ENCODE measurements at regions not wholly inside any gene's neighbourhood (a gene's known extent, or its start where the extent isn't known, plus 50 kb on each side); places are given as distances from the start of the nearest gene placed in this dataset.

DNA sequence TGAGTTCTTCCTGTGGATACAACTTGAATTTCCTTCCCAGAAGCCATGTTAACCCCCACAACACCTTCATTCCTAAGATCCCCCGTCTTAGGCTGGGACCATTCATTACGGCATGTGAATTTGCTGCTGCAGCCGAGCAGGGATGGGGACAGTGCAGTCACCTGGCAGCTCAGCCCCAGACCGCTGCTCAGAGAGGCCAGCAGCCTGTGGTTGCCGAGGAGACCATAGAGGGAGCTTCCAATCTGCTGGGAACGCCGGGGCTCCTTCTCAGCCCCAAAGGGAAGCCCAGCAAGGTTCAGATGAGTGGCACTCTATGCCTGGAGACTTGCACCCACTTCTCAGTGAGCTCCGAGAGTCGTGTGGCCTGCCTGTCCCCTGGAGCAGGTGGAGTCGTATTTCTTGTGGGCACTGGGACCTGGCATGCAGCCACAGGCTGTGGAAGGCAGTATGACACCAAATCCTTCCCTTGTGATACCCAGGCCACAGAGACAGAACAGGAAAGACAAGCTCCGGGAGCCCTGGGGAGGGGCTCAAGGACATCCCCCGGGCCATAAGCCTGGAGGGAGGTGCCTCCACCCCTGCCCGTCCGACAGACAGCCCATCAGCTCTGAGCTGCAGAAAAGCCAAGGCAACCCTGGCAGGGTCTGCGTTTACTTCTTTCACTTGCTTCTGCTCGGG lies 167.3 kb downstream of the FAM43A start:
- TF ChIP-seq, protein P1, sequence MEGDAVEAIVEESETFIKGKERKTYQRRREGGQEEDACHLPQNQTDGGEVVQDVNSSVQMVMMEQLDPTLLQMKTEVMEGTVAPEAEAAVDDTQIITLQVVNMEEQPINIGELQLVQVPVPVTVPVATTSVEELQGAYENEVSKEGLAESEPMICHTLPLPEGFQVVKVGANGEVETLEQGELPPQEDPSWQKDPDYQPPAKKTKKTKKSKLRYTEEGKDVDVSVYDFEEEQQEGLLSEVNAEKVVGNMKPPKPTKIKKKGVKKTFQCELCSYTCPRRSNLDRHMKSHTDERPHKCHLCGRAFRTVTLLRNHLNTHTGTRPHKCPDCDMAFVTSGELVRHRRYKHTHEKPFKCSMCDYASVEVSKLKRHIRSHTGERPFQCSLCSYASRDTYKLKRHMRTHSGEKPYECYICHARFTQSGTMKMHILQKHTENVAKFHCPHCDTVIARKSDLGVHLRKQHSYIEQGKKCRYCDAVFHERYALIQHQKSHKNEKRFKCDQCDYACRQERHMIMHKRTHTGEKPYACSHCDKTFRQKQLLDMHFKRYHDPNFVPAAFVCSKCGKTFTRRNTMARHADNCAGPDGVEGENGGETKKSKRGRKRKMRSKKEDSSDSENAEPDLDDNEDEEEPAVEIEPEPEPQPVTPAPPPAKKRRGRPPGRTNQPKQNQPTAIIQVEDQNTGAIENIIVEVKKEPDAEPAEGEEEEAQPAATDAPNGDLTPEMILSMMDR (IDR thresholded peaks at IDR 0.05; ENCODE audit: unreplicated experiment): no peak
- Mint-ChIP-seq H3K27me3 (ENCODE audit: insufficient read depth, unreplicated experiment) (no peaks in the 10 kb centered on the region), H3K27ac (ENCODE audit: low read depth, unreplicated experiment) (no peak overlapping the region), H3K36me3 (ENCODE audit: insufficient read depth, unreplicated experiment) (no peaks in the 10 kb centered on the region), H3K9me3 (ENCODE audit: unreplicated experiment) (no peaks in the 10 kb centered on the region), H3K4me3 (ENCODE audit: unreplicated experiment) (no peak overlapping the region), H3K4me1 (ENCODE audit: insufficient read depth, unreplicated experiment) (no peaks in the 10 kb centered on the region)
- DNase-seq (ENCODE audit: unreplicated experiment): no peak
- ChIA-PET POLR2A (no interaction called here), CTCF (interaction anchor here (0.9 kb wide), 1 partner anchor 11 kb away, joined by 3 read pairs; no protein-coding TSS in a partner anchor)
- no TSS peak for BruUV-seq (replicated peaks)
- intact Hi-C loops (cut with micrococcal nuclease): no loop called here

DNA sequence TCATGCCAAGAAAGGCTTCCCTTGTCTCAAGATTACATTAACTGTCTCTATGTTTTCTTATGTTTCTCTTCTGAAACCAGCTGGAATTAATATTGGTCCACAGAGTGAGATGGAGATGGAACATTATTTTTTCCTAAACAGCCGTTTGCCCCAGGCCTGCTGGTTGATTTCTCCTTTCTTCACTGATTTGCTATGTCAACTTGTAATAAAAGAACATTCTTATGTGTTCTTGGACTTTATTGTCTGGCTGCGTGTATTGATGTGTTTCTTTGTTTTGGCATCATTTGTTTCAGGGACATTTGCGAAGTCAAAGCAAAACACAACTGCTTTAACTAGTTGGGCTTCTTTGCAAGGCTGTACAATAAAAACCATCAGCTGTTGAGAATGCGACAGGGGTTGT lies 168.5 kb downstream of the FAM43A start:
- POLR2A ChIA-PET: no interaction called here

DNA sequence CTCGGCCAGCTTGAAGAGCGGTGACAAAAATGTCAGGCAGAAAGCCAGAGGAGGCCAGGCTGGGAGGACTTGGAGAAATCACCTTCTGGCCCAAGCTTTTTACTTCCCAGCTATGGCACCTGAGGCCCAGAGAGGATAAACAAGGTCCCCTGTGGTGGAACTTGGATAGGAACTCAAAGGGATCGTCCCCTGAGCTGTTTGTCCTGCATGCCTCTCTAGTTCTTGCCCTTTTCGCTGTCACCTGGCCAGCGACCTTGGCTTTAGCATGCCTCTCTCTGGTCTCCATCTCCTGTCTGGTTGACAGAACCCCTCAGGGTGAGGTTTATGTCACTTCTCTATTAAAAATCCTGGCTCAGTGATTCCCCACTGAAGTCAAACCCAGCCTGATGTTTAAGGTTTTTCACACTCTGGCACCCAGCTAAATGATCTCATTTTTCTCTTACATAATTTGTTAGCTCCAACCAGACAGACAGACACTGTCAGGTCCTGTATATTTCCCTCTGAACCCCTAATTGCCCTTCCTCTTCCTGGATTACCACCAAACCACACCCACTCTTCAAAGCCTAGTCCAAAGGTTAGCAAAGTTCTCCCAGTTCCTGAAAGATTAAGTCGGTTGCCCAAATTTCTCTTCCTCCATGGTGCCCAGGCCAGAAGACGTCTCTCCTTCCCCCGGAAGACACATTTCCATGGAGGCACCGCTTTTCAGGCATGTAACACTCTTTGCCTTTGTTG lies 169.1 kb downstream of the FAM43A start:
- CTCF ChIA-PET: no interaction called here
- TF ChIP-seq, protein P1 (IDR thresholded peaks at IDR 0.05; ENCODE audit: unreplicated experiment): no peak
- Mint-ChIP-seq H3K36me3 (ENCODE audit: insufficient read depth, unreplicated experiment) (no peaks in the 10 kb centered on the region), H3K4me3 (ENCODE audit: unreplicated experiment) (no peak overlapping the region), H3K27me3 (ENCODE audit: insufficient read depth, unreplicated experiment) (no peaks in the 10 kb centered on the region), H3K27ac (ENCODE audit: low read depth, unreplicated experiment) (no peak overlapping the region), H3K9me3 (ENCODE audit: unreplicated experiment) (no peaks in the 10 kb centered on the region), H3K4me1 (ENCODE audit: insufficient read depth, unreplicated experiment) (no peaks in the 10 kb centered on the region)
- no peak for DNase-seq (ENCODE audit: unreplicated experiment)
- intact Hi-C loops (cut with micrococcal nuclease): no loop called here
- BruUV-seq (replicated peaks): no TSS peak
- POLR2A ChIA-PET: interaction anchor here (1.3 kb wide), 1 partner anchor 16 kb away, joined by 4 read pairs; no protein-coding TSS in a partner anchor

More for the DNA sequence above, 168.5 kb downstream of the FAM43A start:
- no TSS peak for BruUV-seq (replicated peaks)
- Mint-ChIP-seq H3K27ac (ENCODE audit: low read depth, unreplicated experiment) (no peak overlapping the region), H3K4me3 (ENCODE audit: unreplicated experiment) (no peak overlapping the region), H3K36me3 (ENCODE audit: insufficient read depth, unreplicated experiment) (no peaks in the 10 kb centered on the region), H3K9me3 (ENCODE audit: unreplicated experiment) (no peaks in the 10 kb centered on the region), H3K27me3 (ENCODE audit: insufficient read depth, unreplicated experiment) (no peaks in the 10 kb centered on the region), H3K4me1 (ENCODE audit: insufficient read depth, unreplicated experiment) (no peaks in the 10 kb centered on the region)
- CTCF ChIA-PET: no interaction called here
- intact Hi-C loops (cut with micrococcal nuclease): no loop called here
- TF ChIP-seq, protein P1 (IDR thresholded peaks at IDR 0.05; ENCODE audit: unreplicated experiment): no peak
- DNase-seq (ENCODE audit: unreplicated experiment): no peak

DNA sequence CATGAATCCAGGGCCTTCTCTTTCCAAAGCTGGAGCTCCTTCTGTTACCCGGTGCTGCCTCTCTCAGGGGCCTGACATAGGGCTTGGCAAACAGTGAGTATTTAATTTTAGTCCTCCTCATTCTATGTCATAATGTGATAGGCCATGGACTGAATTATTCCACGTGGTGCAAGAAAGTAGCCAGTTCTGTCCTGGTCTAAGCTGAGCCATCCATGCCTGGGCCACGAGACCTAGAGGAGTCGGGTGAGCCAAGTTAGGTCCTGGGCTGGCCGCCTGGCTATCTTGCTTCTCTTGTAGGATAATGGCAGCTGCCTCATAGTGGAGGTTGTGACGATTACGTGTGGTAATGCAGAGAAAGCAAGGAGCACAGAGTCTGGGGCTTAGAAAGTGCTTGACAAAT lies 170.6 kb downstream of the FAM43A start:
- intact Hi-C loops (cut with micrococcal nuclease): no loop called here
- Mint-ChIP-seq H3K36me3 (ENCODE audit: insufficient read depth, unreplicated experiment) (no peaks in the 10 kb centered on the region), H3K27ac (ENCODE audit: low read depth, unreplicated experiment) (no peak overlapping the region), H3K27me3 (ENCODE audit: insufficient read depth, unreplicated experiment) (no peaks in the 10 kb centered on the region), H3K4me3 (ENCODE audit: unreplicated experiment) (no peak overlapping the region), H3K4me1 (ENCODE audit: insufficient read depth, unreplicated experiment) (no peaks in the 10 kb centered on the region), H3K9me3 (ENCODE audit: unreplicated experiment) (no peaks in the 10 kb centered on the region)
- no peak for DNase-seq (ENCODE audit: unreplicated experiment)
- BruUV-seq (replicated peaks): no TSS peak
- ChIA-PET POLR2A (interaction anchor here (1.3 kb wide), 1 partner anchor 14 kb away, joined by 4 read pairs; no protein-coding TSS in a partner anchor), CTCF (no interaction called here)
- TF ChIP-seq, protein P1 (IDR thresholded peaks at IDR 0.05; ENCODE audit: unreplicated experiment): no peak

Measured in MCF 10A (cell line).